NCI-H2196 (cell line): ENCODE measurements at regions not wholly inside any gene's neighbourhood (a gene's known extent, or its start where the extent isn't known, plus 50 kb on each side); places are given as distances from the start of the nearest gene placed in this dataset.

Experiments
- DNase-seq: peaks from one replicate; lab custom pipeline; 2025; ENCODE audit not compliant: unreplicated experiment; lab: John Stamatoyannopoulos, UW

DNA sequence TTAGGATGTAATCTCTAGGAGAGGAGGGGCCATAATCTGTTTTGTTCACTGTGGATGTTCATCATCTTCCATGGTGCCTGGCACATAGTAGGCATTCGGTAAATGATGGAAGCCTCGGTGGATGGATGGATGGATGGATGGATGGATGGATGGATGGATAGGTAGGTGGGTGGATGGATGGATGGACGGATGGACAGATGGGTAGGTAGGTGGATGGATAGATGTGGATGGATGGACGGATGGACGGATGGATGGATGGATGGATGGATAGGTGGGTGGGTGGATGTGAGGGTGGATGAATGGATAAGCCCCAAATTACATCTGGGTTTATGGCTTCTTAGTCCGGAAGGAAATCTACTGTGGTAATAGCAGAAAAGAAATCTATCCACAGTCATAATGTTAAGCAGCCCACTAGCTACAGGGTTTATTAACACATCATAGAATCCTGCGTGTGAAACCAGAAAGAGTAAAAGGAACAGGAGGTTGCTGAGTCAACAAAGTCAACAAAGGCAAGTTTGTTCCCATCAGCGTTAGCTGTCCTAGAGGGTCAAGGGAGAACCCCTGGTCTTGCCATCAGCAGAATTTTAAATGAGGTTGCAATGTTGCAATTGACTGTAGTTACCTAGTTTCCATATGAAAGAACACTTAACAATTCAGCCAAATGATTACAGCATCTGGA lies 82.8 kb downstream of the C11orf91 start:
- no peak for DNase-seq

DNA sequence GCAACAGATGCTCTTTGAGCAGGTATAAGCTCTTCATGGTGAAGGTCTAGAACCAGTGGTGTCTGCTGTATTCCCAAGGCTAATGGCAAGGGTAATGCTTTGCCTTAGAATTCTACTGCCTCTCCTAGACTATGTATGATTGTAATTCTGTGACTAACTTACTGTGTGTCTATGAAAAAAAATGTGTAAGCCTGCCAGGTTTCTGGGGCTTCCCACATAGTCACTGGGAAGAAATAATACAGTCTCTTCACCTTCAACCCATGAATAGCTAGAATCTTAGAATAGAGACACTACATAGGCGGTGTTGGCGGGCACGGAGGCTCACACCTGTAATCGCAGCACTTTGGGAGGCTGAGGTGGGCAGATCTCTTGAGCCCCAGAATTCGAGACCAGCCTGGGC lies 84.1 kb downstream of the C11orf91 start:
- DNase-seq = no peak

DNA sequence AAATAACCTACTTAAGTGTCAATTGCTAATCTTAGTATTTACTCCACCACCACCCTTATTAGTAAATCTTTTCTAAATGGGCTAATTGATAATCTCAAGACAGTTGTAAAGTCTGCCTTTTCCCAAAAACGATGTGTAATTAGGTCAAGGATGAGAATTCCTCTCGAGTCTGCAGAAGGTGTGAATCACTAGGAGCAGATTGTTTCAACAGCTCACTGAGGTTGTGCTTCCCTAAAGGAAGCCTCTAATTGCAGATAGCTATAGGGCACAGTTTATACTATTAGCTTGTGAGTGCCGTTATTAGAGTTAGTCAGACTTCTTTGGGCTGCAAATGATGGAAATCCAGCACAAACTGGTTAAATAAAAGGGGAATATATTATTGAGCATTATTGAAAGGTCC lies 84.9 kb downstream of the C11orf91 start:
- DNase-seq = no peak

DNA sequence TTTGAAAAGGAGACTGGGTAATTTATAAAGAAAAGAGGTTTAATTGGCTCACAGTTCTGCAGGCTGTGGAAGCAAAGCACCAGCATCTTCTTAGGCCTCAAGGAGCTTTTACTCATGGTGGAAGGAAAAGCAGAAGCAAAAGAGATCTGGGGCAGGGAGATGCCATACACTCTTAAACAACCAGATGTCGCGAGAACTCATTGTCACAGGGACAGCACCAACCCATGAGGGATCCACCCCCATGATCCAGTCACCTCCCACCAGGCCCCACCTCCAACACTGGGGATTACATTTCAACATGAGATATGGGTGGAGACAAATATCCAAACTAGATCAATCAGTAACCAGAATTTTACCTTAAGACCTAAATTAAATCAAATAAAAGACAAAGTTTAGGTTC lies 87.2 kb downstream of the C11orf91 start:
- no peak for DNase-seq

DNA sequence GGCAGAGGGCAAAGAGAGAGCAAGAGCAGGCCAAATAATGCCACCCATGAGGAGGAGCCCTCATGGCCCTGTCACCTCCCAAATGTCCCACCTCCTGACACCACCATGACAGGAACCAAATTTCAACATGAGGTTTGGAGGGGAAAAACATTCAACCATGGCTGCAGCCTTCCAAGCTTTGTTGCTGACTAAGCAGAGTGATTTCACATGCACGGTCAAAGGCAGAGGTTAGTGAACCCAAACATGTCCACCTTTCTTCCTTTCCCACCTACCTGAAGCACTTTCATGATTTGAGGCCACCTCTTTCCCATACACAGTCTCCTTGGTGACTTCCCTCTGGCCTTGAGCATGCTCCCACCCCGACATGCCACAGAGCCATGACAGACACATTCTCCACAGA lies 89.7 kb downstream of the C11orf91 start:
- DNase-seq = no peak

DNA sequence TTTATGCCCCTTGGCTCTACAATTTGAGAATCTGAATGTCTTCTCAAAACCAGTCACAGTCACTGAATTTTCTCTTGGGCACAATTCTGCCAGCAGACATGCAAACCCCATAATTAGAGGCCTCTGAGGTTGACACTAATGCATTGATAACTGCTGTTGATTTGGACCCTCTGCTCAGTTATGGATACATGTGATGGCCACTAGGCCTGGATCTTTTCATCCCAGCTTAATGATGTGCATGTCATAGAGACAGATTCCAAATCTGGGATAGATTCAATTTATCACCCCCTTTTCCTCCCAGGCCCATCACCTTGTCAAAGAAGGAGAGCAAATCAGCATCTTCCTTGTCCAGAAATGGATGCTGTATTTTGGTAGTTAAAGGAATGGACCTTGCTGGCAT lies 92.2 kb downstream of the C11orf91 start:
- no peak for DNase-seq

DNA sequence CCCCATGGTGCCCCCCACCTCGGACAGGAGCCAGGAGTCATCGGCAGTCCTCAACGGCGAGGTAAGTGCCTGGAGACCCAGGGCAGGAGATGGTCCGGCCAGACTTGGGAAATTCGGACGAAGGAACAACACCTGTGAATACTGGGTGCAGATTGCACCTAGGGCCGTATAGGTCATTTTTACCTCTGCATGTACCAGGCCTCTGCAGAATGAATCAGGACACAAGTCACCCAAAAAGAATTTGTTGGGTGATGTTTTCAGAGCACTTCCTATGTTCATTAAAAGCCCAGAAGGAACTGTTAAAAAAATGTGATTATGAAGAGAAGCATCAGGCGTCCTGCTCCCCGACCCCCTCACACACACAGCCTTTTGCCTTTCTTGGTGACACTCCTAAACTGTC lies 93.9 kb downstream of the C11orf91 start:
- no peak for DNase-seq

DNA sequence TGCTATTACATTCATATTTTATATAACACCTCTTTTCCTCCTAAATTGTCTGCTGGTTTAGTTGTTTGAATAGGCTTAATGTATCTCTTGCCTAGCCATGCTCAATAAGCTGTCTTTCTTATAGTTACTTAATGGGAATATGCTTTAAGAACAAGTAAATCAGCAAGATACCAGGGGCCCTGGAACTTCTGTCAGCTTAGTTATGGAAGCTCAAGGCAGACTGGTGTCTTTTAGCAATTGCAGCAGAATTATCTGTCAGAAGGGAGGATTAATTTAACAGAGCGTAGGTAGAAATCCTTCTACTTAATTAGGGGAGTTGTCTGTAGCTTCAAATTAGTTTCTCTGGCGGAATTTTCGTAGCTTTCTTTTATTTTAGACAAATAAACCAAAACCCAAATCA lies 94.9 kb downstream of the C11orf91 start:
- no peak for DNase-seq

DNA sequence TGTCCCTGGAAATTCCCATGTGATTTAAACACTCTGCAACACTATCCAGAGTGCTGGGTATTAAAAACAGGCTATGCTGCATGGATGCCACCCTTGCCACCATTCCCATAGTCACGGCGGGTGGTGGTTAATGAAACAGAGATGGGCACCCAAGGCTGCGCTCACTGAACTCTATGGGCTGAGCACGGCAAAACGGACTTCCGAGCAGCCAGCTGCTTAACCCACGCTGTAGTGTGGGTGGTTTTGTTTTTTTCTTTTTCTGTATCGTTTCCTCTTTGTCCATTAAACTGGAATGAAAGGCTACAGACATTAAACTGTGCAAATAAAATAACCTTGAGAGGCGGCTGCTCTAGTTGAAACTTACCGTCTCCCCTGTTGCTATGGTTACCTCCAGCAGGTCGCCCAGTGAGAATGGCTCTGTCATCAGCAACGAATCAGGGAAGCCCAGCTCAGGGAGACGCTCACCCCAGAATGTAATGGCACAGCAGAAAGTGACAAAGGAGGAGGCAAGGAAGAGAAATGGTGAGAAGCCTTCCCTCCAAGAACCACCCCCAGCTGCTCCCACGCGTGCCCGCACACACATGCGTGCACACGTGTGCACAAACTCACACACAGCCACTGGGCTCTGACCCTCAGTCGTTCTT lies 102.1 kb downstream of the C11orf91 start:
- DNase-seq = peak; percentile 66

DNA sequence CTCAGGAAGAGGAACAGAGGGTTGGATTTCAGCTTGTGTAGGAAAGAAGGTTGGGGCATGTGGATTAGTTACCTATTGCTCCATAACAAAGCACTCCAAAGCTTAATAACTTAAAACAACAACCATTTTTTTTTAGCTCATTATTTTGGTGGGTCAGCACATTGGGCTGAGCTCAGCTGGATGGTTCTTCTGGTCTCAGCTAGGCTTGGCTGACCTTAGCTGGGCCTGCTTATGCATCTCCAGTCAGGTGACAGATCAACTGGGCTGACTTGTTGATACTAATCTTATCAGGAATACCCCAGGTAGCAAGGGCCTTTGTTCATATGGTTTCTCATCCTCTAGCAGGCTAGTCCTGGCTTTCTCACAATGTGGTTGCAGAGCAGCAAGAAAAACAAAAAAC lies 106.4 kb downstream of the C11orf91 start:
- no peak for DNase-seq

DNA sequence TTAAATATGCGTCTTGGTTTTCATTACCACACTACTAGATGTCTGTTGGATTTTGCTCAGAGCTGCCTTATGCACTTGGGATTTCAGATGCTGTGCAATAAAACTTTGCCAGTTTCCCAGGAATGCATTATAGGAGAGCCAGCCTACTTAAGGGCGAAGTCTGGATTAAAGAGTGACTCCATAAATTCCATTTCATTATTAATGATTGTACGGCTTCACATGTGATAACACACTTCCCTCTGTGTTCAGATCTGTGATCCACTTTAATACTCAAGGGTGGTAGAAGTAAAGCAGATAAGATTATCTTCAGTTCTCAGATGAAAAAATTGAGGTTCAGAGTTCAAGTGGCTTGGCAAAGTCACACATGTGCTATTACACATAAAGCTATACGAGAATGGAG lies 110.2 kb downstream of the C11orf91 start:
- no peak for DNase-seq

DNA sequence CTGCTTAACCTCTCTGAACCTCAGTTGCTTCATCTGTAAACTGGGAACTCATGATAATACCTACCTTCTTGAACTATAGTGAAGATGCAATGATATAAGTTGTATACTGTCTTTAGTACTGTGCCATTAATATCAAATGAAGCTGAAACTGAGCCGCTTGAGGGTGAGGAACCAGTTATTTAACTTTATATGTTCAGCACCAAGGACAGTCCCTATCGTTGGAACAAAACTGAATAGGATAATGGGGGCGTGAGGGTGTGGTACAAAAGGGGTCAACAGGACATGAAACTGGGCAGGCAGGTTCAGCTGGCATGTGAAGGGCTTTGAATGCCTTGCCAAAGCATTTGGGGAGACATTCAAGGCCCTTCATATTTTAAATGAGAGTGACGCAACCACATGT lies 112.6 kb downstream of the C11orf91 start:
- no peak for DNase-seq

DNA sequence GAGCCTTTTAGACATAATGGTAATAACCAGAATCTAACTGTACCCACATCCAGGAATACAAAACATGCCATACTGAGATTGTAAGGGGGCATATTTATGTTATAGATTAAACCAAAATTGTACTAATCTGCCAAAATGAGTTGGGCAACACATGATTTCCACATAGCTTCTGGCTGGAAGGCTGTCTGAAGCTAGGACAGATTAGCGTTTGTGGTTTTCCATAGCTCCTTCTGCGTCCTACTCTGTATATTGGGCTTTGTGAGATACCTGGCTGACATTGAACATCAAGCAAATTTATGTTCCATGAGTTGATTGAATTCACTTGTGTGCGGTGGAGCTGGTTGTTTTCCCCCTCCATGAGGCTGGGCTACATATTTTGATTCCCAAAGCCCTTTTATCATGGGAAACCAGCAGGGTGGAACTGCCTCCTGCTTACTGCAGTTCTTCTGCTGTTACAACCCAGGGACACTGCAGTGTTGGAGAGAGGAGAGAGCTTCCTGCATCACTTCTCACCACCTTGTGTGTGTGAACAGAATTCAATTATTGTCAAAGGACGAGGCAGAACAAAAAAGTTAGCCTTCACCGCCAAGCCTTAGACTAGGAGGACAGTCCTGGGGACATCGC lies 114.9 kb downstream of the C11orf91 start:
- no peak for DNase-seq

DNA sequence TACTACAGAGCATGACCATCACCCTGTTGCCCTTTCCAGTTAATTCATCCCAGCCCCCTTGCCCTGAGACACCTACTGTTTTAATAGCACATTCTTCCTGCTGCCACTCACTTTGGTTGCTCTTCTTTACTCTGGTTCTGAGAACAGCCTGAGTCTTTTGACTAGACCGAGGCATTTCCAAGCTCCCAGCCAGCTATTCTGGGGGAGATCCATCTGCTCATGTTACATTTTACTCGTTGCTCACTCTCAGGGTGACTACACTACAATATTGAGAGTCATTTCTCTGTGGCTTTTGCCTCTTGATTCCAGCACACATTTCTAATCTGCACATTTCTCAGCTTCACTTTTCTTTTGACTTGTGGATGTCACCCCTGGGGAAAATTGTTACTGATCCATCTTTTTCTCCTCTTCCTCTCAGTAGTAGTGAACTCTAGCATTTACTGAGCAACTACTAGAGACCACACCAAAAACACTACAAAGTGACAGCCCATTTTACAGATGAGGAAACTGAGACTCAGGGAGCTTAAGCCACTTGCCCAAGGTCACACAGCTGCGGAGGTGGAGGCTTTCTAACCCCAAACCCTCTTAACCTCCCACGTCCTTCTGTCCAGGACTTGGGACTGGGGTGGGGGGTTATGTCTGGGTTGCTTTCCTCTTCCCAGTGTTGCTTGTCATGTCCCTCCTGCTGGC lies 117.8 kb downstream of the C11orf91 start:
- DNase-seq = no peak

DNA sequence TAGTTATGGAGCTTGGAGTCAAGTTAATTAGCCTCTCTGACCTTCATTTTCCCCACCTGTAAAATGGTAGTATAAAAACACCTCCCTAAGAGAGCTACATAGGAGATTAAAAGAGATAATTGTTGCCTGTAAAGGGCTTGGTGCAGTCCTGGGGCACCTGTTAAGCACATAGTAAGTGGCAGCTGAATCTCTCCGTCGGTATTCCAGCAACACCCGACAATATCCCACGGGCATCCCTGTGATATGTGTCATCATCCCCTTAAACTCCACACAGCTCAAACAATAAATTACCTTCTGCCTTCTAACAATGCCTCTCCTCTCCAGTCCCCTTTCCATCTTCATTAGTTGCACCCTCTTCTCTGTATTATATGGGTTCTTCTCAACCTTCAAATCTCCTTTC lies 121.5 kb downstream of the C11orf91 start:
- DNase-seq = no peak

DNA sequence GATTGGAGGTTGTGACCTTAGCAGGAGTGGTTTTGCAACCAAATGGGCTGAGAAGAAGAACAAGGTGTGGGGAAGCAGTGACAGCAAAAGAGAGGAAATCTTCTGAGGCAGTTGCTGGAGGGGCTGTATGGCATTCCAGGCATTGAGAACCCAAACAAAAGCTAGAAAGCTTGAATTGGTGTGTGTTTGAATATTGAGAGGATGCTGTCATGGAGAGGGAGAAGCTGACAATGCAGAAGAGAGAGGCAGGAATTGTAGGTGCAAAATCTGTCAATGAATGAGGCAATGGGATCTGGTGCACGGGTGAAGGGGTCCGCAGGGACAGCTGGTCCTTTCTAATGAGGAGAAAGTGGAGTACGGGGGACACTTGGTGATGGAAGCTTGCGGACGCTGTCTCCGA lies 123.4 kb downstream of the C11orf91 start:
- no peak for DNase-seq

DNA sequence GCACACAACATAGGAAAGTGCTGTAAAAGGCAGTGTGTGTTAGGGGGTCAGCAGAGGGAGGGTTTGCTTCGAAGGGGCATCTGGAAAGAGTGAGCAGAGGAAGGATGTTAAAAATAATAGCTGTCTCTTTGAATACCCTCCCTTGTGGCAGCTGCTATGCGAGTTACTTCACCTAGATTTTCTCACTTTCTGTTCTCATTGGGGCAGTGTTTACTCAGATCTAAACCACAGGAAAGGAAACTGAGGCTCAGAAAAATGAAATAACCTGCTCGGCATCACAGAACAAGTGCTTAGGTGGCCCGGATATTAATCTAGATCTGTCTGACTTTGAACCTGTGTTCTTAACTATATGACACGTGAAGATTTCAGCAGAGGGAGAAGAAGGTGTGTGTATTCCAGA lies 125.3 kb downstream of the C11orf91 start:
- DNase-seq = no peak

DNA sequence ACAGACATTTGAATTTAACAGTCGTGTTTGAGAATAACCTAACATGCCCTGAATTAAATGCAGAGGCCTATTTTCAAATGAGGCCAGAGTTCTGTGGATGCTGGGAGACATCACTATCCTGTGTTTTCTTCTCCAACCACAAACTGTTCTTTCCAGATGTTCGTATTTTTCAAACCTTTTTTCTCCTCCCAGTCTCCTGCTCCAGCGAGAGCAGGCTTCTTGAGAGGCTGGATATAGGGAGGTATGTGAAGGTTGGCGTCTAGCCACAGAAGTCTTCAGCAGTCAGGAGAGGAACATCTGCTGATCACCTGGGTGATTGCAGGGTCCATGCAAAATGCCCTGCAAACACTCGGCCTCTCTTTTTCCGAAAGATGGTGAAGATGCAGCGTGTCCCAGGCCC lies 126.3 kb downstream of the C11orf91 start:
- DNase-seq = no peak

DNA sequence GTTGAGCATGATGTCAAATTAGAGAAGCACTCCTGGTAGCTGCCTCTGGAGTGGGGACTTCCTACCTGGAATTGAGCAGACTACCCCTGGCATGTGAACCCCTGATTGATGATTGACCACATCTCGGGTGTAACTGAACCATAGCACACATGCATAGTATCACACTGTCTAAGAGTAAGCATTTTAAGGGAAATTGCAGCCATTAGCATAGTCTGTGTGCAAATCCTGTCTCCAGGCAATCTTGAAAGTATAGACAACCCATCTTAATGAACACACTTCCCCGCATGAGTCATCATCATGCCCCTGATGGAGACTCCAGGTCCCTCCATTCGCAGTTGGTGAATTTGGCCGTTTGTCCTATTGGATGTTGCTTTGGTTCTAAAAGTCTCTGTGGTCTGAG lies 131.3 kb downstream of the C11orf91 start:
- no peak for DNase-seq

DNA sequence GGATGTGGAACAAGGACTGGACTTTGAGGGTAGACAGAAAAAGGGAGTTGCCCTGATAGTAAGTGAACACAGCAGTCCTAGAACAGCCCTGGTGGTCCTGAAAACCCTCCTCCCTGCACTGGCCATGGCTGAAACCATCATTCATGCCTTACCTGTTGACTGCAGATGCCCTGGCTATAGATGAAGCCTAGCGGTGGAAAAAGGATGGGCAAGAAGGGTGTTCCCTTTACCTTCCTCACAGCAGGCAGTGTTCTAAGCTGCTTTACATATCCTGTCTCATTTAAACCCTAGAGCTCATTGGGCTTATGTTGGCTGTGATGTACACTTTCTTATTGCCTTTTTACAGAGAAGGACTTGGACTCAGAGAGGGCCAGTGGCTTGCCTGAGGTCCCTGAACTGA lies 133.6 kb downstream of the C11orf91 start:
- DNase-seq = no peak

DNA sequence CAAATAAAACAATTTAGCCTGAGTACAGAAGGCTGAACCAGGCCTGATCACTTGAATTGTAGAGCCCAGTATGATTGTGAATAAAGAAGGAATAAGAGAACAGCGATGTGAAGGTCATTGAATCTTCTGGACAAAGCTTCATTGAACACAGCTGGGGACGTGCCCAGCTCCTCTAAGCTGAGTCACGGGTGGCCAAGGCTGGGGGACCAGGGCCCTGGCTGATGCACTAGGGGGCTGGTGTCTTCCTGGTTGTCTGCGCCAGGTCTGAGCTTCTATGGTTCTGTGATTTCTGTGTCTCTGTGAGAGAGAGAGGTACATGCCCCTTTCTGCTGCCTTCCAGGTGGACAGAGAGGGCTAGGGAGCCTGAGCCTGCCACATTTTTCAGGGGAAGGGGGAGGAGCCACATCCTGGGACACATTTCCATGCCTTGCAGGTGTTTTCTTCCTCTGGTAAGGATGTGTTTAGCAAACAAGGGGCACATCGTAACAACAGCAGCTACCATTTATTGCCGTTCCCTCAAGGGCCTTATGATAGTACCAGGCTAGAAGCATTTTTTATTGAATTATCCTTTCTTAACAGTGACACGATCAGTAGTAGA lies 135.7 kb downstream of the C11orf91 start:
- no peak for DNase-seq

DNA sequence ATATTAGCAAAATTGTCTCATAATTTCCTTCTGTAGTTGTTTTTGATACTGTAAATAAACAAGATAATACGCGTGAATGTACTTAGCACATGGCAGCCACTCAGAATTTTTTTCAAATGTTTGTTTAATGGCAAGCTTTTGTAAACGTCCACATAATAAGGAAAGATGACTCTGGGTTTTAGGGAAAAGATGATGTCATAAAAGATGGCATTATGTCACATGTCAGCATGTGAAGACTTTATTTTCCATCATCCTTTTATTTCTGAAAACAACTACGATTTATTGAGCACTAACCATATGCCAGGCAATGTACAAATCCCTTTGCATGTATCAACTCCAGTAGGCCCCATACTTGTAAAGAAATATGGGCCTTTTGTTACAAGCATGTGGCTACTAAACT lies 139.9 kb downstream of the C11orf91 start:
- DNase-seq = no peak
